T-helper 2 cell treated with Interferon-gamma antibody and Interleukin-4, amounts not matched to agents 100 ng/mL and 5 ng/mL, for 36 hours (primary cell): ENCODE measurements at regions not wholly inside any gene's neighbourhood (a gene's known extent, or its start where the extent isn't known, plus 50 kb on each side); places are given as distances from the start of the nearest gene placed in this dataset.
"Not testable (repeated sequence)": the region's sequence is repeated elsewhere in the genome, so short reads cannot be mapped to it uniquely, and the experiment has no call there.

Experiments used
- intact Hi-C: fragments of 100-400 bp; cut with micrococcal nuclease; formaldehyde crosslinking; loops from one replicate; pipeline ENCODE4 v1.15.1; 2023

GRCh38 chr3:26498271-26498670, 124.3 kb upstream of the LRRC3B start:
- intact Hi-C loops = no loop called here

- intact Hi-C loops = no loop called here
These were observed 117.2 kb upstream of the LRRC3B start for GRCh38 chr3:26505399-26505798.

- intact Hi-C loops = not testable (repeated sequence)
These were observed 108.0 kb upstream of the LRRC3B start for GRCh38 chr3:26514445-26515029.

- intact Hi-C loops = no loop called here
These were observed 107.2 kb upstream of the LRRC3B start for GRCh38 chr3:26515351-26515750.

- intact Hi-C loops = no loop called here
These were observed 101.3 kb upstream of the LRRC3B start for GRCh38 chr3:26521261-26521660.

- intact Hi-C loops = no loop called here
These were observed 99.7 kb upstream of the LRRC3B start for GRCh38 chr3:26522919-26523318.

- intact Hi-C loops = no loop called here
These were observed 97.6 kb upstream of the LRRC3B start for GRCh38 chr3:26525013-26525412.

GRCh38 chr3:26535151-26535550, 87.4 kb upstream of the LRRC3B start:
- intact Hi-C loops = no loop called here

GRCh38 chr3:26536955-26537354, 85.6 kb upstream of the LRRC3B start:
- intact Hi-C loops = no loop called here

GRCh38 chr3:26550413-26550812, 72.2 kb upstream of the LRRC3B start:
- intact Hi-C loops = no loop called here

GRCh38 chr3:26556637-26557036, 65.9 kb upstream of the LRRC3B start:
- intact Hi-C loops = no loop called here

- intact Hi-C loops = no loop called here
These were observed 64.3 kb upstream of the LRRC3B start for GRCh38 chr3:26558257-26558656.

GRCh38 chr3:26559227-26559626, 63.3 kb upstream of the LRRC3B start:
- intact Hi-C loops = no loop called here

- intact Hi-C loops = no loop called here
These were observed 62.5 kb upstream of the LRRC3B start for GRCh38 chr3:26560081-26560480.

- intact Hi-C loops = no loop called here
These were observed 60.4 kb upstream of the LRRC3B start for GRCh38 chr3:26562021-26562768.
